Retinal pigment epithelial cell (primary cell): ENCODE measurements at regions not wholly inside any gene's neighbourhood (a gene's known extent, or its start where the extent isn't known, plus 50 kb on each side); places are given as distances from the start of the nearest gene placed in this dataset.

Experiments
- DNase-seq: peaks from one replicate; pipeline ENCODE4 v3.0.0-alpha.2; 2010; ENCODE audit warnings: low read depth
- H3K4me3 ChIP-seq: 2 replicates; pipeline ENCODE4 v1.5.1; 2011; ENCODE audit warnings: mild to moderate bottlenecking, low read length, control low read depth, moderate library complexity
- TF ChIP-seq, protein P1 (sequence below): conservative IDR thresholded peaks from 2 replicates; pipeline ENCODE4 v1.5.1; 2011; ENCODE audit warnings: low read depth, low read length, control low read depth, inconsistent platforms

DNA sequence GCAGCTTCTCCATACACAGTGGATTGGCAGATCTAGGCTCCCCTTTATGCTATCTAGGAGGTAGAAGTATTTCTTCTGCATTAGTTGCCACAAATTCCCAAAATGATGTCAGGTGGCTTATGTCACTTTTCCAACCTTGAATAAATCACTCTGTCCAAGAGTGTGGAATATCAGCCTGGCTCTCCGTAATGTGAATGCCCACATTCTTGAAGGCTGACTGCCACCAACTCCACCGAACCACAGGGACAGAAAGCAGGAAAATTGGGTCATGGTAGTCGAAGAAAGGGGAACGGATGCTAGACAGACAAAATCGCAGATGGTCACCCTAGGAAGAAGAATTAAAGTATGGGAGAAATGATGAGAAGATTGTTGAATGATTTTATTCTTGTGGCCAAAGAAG lies 624.9 kb upstream of the CDH2 start:
- TF ChIP-seq, protein P1, sequence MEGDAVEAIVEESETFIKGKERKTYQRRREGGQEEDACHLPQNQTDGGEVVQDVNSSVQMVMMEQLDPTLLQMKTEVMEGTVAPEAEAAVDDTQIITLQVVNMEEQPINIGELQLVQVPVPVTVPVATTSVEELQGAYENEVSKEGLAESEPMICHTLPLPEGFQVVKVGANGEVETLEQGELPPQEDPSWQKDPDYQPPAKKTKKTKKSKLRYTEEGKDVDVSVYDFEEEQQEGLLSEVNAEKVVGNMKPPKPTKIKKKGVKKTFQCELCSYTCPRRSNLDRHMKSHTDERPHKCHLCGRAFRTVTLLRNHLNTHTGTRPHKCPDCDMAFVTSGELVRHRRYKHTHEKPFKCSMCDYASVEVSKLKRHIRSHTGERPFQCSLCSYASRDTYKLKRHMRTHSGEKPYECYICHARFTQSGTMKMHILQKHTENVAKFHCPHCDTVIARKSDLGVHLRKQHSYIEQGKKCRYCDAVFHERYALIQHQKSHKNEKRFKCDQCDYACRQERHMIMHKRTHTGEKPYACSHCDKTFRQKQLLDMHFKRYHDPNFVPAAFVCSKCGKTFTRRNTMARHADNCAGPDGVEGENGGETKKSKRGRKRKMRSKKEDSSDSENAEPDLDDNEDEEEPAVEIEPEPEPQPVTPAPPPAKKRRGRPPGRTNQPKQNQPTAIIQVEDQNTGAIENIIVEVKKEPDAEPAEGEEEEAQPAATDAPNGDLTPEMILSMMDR = no peak
- DNase-seq = no peak
- H3K4me3 ChIP-seq = no peak overlapping the region

DNA sequence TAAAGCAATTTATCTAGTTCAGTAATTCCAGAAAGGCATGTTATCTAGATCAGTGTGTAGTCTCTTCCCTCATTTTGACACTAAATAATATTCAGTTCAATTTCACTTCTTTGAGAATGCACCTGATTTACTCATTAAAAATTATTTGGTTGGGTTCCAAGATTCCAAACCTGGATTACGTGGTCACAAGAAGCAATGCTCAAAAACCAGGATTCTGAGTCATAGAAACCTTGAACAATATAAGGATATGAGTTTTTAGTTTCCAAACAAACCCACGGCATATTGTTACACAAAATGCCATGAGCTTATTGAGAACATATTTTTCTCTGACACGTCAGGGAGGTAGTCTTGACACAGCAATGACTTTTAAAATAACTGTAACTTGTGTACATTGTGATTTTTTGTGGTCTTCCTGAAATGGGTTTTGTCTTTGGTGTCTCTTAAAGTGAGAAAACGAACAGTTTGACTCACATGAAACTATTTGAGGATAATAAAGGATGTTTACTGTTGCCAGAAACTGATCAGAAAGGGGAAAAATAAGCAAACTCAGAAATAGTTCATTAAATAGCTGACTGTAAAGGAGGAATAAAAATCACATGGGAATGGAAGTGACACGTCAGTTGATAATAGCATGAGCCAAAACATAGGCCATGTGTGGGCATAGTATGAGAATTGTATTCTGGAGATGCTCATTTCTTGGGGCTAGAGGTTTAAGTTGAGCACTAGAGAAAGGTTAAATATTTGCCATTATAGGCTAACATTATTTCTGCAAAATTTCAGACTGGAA lies 617.7 kb upstream of the CDH2 start:
- no peak overlapping the region for H3K4me3 ChIP-seq
- DNase-seq = peak; percentile 94
- TF ChIP-seq, protein P1 = no peak

DNA sequence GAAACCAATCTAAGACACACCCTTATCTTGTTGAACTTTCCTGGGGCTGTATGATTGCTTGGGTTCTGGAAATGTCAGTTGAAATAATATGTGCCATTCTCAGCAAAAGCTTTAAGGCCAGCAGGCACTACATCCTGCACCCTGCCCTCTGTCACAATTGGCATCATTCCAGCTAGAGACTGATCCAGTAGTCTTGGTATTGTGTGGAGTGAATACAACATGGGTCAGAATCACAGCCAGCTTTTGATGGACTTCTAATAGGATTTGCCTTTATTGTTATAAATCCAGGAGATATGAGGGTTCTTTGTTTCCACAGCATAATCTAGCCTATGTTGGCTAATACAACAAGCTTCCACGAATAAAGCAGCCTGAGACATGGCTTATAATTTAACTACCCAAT lies 617.0 kb upstream of the CDH2 start:
- H3K4me3 ChIP-seq = no peak overlapping the region
- TF ChIP-seq, protein P1 = no peak
- DNase-seq = peak; percentile 82

DNA sequence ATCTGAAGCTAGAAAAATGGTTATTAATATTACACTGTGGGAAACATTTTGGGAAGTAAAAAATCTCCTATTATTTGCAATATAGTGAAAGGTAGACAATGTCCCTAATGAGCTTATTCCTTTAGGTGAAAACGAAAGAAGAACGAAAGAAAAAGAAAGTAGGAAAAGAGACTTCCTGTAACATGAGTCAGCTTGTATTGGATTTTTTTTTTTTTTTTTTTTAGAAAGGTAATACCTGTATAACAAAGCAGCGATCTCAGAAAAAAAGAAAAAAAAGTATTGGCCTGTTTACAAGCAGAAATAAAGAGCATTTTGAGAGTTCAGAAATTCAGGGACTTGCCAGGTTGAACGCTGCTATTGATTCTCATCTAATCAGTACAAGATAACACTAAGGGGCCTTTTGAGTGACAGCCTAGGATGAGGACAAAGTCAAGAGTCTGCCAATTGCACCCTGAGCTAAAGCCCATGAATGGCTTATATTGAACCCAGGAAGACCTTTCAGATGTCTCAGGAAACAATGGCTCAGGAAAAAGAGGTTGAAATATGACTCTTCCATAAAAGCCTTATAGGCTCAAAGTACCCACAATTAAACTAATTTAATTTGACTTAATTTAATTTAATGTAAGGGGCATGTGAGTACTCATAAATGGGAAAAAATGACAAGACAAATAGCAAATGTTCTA lies 615.6 kb upstream of the CDH2 start:
- TF ChIP-seq, protein P1 = no peak
- DNase-seq = no peak
- H3K4me3 ChIP-seq = no peak overlapping the region

DNA sequence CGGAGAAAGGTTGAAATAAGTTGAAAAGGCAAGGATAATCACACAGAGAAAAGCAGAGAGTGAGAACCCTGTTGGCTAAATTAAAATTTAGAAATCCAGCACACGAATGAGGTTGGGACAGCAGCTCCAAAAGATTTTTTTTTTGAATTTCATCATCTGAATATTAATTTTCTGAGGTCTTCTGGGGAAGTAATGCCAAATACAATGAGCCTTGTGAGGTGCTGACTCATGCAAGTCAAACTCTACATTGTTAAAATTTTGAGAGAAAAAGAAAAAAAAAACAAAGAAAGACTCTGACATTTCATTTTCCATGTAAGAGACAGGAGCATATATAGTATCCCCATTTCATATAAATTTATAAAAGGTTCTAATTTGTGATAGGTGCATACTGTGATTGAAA lies 614.2 kb upstream of the CDH2 start:
- H3K4me3 ChIP-seq = no peak overlapping the region
- TF ChIP-seq, protein P1 = no peak
- no peak for DNase-seq

DNA sequence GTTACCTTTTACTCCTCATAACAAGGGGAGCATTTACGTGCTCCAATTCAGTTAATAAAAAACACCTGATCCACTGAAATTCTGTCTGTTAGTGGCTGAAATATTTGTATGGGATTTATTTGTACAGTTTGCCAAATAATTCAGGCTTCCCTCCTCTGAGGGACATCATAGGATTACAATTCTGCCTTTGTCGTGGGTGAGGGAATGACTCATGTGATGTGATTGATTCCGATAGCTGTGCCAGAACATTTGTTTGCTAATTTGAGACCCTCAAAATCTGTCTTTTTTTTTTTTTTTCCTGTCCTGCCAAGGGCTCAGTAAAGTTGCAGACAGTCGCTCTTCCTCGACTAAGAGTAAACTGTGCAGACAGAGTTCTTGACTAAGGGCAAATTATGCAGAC lies 612.6 kb upstream of the CDH2 start:
- no peak overlapping the region for H3K4me3 ChIP-seq
- DNase-seq = no peak
- TF ChIP-seq, protein P1 = no peak

DNA sequence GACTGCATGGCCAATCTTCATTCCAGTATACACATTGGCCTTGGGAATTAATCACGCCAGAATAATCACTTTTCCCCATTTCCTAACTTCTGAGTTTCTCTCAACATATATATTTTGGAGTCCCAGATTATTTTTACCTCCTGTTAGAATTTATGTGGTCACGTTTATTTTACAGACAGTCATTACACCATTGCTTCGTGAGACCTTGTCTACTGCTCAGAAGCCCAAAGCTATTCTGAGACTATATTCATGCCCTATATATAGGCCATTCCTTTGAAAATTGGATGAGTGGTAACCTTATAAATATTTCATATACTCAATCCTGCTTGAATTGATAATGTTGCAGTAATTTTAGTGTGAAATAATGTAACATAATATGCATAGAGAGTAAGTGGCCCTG lies 610.0 kb upstream of the CDH2 start:
- DNase-seq = no peak
- TF ChIP-seq, protein P1 = no peak
- no peak overlapping the region for H3K4me3 ChIP-seq
